ENCODE measurements at regions not wholly inside any gene's neighbourhood (a gene's known extent, or its start where the extent isn't known, plus 50 kb on each side); places are given as distances from the start of the nearest gene placed in this dataset.

DNA sequence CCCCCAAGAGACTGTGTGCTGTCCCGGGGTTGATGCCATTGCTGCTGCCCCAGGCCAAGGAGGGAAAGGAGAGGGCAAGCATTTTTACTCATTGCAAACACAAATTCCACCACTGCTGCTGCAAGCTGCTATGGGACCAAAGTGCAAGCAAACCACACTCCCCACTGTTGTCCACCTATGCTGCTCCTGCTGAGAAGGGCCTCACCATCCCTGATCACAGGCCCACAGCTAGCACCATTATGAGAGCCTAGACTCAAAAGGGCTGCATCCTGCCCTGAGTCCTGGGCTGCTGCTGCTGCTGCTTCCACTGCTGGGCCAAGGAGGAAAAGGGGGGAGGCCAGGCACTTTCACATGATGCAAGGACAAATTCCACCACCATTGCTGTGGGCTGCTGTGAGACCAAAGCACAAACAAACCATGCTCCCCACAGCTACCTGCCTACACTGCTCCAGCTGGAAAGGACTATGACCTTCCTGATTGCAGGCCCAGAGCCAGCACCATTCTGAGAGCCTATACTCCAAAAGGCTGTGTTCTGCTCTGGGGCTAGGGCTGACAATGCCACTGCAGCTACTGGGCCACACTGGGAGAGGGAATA, 218.2 kb upstream of the ZCCHC13 start:
- TF ChIP-seq, protein P1, sequence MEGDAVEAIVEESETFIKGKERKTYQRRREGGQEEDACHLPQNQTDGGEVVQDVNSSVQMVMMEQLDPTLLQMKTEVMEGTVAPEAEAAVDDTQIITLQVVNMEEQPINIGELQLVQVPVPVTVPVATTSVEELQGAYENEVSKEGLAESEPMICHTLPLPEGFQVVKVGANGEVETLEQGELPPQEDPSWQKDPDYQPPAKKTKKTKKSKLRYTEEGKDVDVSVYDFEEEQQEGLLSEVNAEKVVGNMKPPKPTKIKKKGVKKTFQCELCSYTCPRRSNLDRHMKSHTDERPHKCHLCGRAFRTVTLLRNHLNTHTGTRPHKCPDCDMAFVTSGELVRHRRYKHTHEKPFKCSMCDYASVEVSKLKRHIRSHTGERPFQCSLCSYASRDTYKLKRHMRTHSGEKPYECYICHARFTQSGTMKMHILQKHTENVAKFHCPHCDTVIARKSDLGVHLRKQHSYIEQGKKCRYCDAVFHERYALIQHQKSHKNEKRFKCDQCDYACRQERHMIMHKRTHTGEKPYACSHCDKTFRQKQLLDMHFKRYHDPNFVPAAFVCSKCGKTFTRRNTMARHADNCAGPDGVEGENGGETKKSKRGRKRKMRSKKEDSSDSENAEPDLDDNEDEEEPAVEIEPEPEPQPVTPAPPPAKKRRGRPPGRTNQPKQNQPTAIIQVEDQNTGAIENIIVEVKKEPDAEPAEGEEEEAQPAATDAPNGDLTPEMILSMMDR (conservative IDR thresholded peaks at IDR 0.05; ENCODE audit: low read depth, low read length), result no peak
- TF ChIP-seq CEBPB (IDR thresholded peaks at IDR 0.05; ENCODE audit: low read depth, low read length), result no peak

Measured in IMR-90 (cell line).